Osteoblast (primary cell): ENCODE measurements at regions not wholly inside any gene's neighbourhood (a gene's known extent, or its start where the extent isn't known, plus 50 kb on each side); places are given as distances from the start of the nearest gene placed in this dataset.

Source experiments
- DNase-seq: peaks from one replicate; pipeline ENCODE4 v3.0.0; 2011; ENCODE audit warnings: low spot score, mixed read lengths; ENCODE audit not compliant: insufficient read length; ENCODE audit errors: missing footprints
- H2AFZ ChIP-seq: 2 replicates; pipeline ENCODE4 v1.6.0; 2011; ENCODE audit warnings: mild to moderate bottlenecking, low read length
- H3K27ac ChIP-seq: 2 replicates; pipeline ENCODE4 v1.5.1; 2011; ENCODE audit warnings: mild to moderate bottlenecking, low read depth, low read length, moderate library complexity
- H3K27me3 ChIP-seq: 2 replicates; pipeline ENCODE4 v1.6.0; 2012; ENCODE audit warnings: mild to moderate bottlenecking, control low read depth, inconsistent platforms, low read length, moderate library complexity; ENCODE audit not compliant: insufficient read depth
- H3K36me3 ChIP-seq: 2 replicates; pipeline ENCODE4 v1.5.1; 2011; ENCODE audit warnings: mild to moderate bottlenecking, low read length, control low read depth, moderate library complexity; ENCODE audit not compliant: insufficient read depth
- H3K4me1 ChIP-seq: 2 replicates; pipeline ENCODE4 v1.5.1; 2011; ENCODE audit warnings: mild to moderate bottlenecking, low read length, control low read depth, moderate library complexity; ENCODE audit not compliant: insufficient read depth
- H3K4me2 ChIP-seq: 2 replicates; pipeline ENCODE4 v1.6.0; 2011; ENCODE audit warnings: mild to moderate bottlenecking, low read length; ENCODE audit not compliant: insufficient read depth
- H3K4me3 ChIP-seq: fragments of 200-600 bp; sonication (generic); 3 replicates; pipeline ENCODE4 v1.5.1; 2012; ENCODE audit warnings: mild to moderate bottlenecking, low read length, inconsistent platforms; ENCODE audit not compliant: insufficient read depth
- H3K79me2 ChIP-seq: 2 replicates; pipeline ENCODE4 v1.6.0; 2012; ENCODE audit warnings: mild to moderate bottlenecking, low read length, control low read depth, inconsistent platforms; ENCODE audit not compliant: insufficient read depth
- H3K9me3 ChIP-seq: 2 replicates; pipeline ENCODE4 v1.5.1; 2011; ENCODE audit warnings: low read depth, low read length, control low read depth
- H4K20me1 ChIP-seq: 2 replicates; pipeline ENCODE4 v1.6.0; 2012; ENCODE audit warnings: mild to moderate bottlenecking, low read length, control low read depth; ENCODE audit not compliant: insufficient read depth
- TF ChIP-seq, protein P1 (sequence below): IDR thresholded peaks from 2 replicates; pipeline ENCODE4 v1.5.1; 2011; ENCODE audit warnings: mild to moderate bottlenecking, low read depth, low read length, moderate library complexity; ENCODE audit errors: extremely low read depth

DNA sequence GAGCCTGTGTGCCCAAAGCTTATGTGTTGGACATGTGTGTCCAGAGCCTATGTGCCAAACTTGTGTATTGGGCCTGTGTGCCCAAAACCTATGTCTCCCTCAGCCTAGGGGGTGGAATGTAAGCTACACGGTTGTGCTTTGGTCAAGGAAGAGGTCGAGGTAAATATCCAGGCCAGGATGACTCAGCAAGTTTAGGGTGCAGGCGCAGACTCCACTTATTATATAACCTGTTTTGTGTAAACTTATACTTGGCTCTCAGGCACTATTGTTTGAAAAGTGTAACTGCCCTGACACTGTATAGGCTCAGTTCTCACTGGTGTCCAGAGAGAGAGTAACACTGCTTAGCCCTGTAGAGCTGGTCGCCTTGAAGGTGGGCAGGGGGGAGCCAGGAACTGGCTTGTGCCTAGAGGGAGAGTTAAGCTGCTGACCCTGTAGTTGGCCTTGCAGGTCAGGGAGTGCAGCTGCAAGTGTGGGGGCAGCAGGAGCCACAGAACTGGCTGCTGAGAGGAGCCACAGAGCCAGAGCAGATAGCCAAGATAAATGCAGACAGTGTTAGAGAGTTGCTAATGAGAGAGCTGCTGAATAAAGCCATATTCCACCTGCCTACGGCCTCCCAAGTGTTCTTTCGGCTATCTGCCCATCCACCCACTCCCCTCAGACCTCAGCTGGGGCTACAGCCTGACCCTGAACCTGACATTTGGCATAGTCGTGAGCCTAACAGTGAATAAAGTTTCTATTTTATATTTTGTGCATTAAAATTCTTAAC, 517.2 kb upstream of the SLITRK1 start:
- no peak for DNase-seq
- Histone ChIP-seq H3K79me2 (no peaks in the 10 kb centered on the region), H3K9me3 (no peaks in the 10 kb centered on the region), H4K20me1 (no peaks in the 10 kb centered on the region), H3K27ac (no peak overlapping the region), H2AFZ (peak overlapping the region; percentile 13), H3K4me1 (peaks cover 14% of the 10 kb centered on the region), H3K36me3 (no peaks in the 10 kb centered on the region), H3K4me2 (peak overlapping the region; percentile 8), H3K27me3 (no peaks in the 10 kb centered on the region), H3K4me3 (no peak overlapping the region)
- TF ChIP-seq, protein P1, sequence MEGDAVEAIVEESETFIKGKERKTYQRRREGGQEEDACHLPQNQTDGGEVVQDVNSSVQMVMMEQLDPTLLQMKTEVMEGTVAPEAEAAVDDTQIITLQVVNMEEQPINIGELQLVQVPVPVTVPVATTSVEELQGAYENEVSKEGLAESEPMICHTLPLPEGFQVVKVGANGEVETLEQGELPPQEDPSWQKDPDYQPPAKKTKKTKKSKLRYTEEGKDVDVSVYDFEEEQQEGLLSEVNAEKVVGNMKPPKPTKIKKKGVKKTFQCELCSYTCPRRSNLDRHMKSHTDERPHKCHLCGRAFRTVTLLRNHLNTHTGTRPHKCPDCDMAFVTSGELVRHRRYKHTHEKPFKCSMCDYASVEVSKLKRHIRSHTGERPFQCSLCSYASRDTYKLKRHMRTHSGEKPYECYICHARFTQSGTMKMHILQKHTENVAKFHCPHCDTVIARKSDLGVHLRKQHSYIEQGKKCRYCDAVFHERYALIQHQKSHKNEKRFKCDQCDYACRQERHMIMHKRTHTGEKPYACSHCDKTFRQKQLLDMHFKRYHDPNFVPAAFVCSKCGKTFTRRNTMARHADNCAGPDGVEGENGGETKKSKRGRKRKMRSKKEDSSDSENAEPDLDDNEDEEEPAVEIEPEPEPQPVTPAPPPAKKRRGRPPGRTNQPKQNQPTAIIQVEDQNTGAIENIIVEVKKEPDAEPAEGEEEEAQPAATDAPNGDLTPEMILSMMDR: no peak

DNA sequence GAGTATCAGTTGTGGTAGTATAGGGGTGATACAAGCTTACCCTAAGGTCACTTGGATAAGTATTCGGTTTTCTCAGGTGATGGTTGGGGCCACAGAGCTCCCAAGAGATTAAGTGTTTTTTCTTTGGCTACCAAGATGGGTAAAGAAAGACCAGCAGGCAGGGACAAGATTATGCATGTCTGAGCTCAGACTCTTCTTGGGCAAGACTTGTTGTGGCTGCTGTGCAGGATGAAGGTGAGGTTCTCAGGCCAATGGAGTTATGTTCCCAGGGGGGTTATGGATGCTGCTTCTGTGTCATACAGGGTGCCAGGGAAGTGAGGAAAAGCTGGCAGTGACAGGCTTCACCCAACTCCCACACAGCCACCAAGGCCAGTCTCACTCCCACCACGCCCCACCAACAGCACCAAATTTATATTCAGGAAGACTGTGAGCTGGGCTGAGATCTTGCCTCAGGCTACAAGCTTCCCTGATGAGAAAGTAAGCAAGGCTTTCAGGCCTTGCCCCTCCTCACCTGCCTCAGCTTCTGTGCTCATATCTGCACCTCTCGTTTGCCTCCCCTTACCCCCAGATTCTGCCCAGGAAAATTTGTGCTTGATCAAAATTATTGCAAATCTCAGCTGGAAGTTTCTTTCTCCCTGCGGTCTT, 511.8 kb upstream of the SLITRK1 start:
- Histone ChIP-seq H3K27ac (no peak overlapping the region), H3K27me3 (no peaks in the 10 kb centered on the region), H3K36me3 (no peaks in the 10 kb centered on the region), H4K20me1 (no peaks in the 10 kb centered on the region), H3K4me1 (peaks cover under 1% of the 10 kb centered on the region), H3K4me3 (no peak overlapping the region), H3K79me2 (no peaks in the 10 kb centered on the region), H3K4me2 (no peak overlapping the region), H3K9me3 (peaks cover 3% of the 10 kb centered on the region), H2AFZ (no peak overlapping the region)
- no peak for DNase-seq
- TF ChIP-seq, protein P1: no peak

DNA sequence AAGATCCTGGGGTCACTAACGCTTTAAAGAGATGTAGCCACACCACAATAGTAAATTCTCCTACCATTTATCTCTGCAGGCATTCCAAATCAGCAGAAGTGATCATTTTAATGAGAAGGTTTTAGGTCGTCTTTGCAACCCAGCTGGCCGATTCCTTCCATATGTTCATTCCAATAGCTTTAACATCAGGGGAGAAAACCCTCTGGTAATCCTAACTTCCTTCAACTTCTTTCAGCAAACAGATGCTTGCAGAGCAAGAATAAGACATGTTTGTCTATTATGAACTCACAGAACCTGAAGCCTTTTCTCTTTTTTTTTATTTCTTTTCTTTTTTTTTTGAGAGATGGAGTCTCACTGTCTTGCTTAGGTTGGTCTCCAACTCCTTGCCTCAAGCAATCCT, 498.6 kb upstream of the SLITRK1 start:
- no peak for DNase-seq
- H3K9me3 ChIP-seq: no peaks in the 10 kb centered on the region
- H3K4me2 ChIP-seq: no peak overlapping the region
- H3K79me2 ChIP-seq: no peaks in the 10 kb centered on the region
- TF ChIP-seq, protein P1: no peak
- no peak overlapping the region for H3K27ac ChIP-seq
- no peaks in the 10 kb centered on the region for H3K36me3 ChIP-seq
- H4K20me1 ChIP-seq: no peaks in the 10 kb centered on the region
- peak overlapping the region; percentile 22 for H2AFZ ChIP-seq
- H3K4me1 ChIP-seq: no peaks in the 10 kb centered on the region
- H3K4me3 ChIP-seq: no peak overlapping the region
- no peaks in the 10 kb centered on the region for H3K27me3 ChIP-seq

DNA sequence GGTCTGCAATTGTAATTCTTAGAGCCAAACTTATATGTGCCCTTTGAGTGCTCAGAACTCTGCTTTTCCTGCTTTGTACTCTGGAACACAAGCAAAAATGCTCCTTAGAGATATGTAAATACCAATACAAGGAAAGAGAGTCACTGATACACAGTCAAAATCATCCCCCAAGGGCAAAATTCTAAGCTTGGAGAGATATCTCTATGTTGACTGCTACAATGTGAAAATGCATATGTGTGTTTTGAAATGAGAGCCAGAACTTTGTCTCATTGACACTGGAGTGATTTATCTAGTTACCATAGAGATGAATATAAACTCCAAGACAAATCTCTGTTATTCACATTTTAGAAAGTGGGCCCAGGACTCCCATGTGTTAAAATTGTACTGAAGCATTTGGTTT, 494.8 kb upstream of the SLITRK1 start:
- H3K27ac ChIP-seq: no peak overlapping the region
- TF ChIP-seq, protein P1: no peak
- H3K36me3 ChIP-seq: no peaks in the 10 kb centered on the region
- no peaks in the 10 kb centered on the region for H3K4me1 ChIP-seq
- no peak for DNase-seq
- H2AFZ ChIP-seq: peak overlapping the region; percentile 7
- H3K4me2 ChIP-seq: no peak overlapping the region
- no peaks in the 10 kb centered on the region for H4K20me1 ChIP-seq
- H3K9me3 ChIP-seq: no peaks in the 10 kb centered on the region
- no peak overlapping the region for H3K4me3 ChIP-seq
- H3K27me3 ChIP-seq: no peaks in the 10 kb centered on the region
- no peaks in the 10 kb centered on the region for H3K79me2 ChIP-seq
